HepG2 (cell line): ENCODE measurements at regions not wholly inside any gene's neighbourhood (a gene's known extent, or its start where the extent isn't known, plus 50 kb on each side); places are given as distances from the start of the nearest gene placed in this dataset.

Source experiments
- ATAC-seq: fragments of 200-7000 bp; cut with Tn5 transposase; 3 replicates; pipeline ENCODE4 v1.9.1; 2020; ENCODE audit warnings: mild to moderate bottlenecking, moderate library complexity
- BruUV-seq: library from RNA; stranded (reverse); fragments of 400-500 nt; replicated peaks from 2 replicates; lab custom pipeline; 2021; lab: Mats Ljungman, UMichigan
- CTCF ChIA-PET: fragments of 300-600 bp; formaldehyde crosslinking; extraction: SDS; loops from one replicate; lab custom pipeline; 2021; ENCODE audit warnings: low total read pairs, inconsistent platforms, low intra/inter-chr PET ratio; lab: Yijun Ruan, JAX
- POLR2A ChIA-PET: fragments of 350-600 bp; sonication (Branson Sonifier 250); formaldehyde crosslinking; loops from one replicate; lab custom pipeline; 2020; ENCODE audit warnings: antibody characterized with exemption, inconsistent platforms; lab: Yijun Ruan, JAX
- DNase-seq: peaks from one replicate; pipeline ENCODE4 v3.0.0-alpha.2; 2015; ENCODE audit warnings: low spot score
- FAIRE-seq: peaks from 3 replicates; lab custom pipeline; 2011; peaks lifted over from hg19 to GRCh38; lab: Jason Lieb, UNC
- H2AFZ ChIP-seq: one replicate; pipeline ENCODE4 v1.6.1; 2011; ENCODE audit warnings: low read length, inconsistent platforms
- H3K27ac ChIP-seq: fragments of 300-600 bp; 3 replicates; pipeline ENCODE4 v1.8.0; 2011; ENCODE audit warnings: mixed run types, mild to moderate bottlenecking, mixed read lengths, low read length, inconsistent platforms; ENCODE audit not compliant: insufficient read depth; ENCODE audit errors: extremely low read length
- H3K27me3 ChIP-seq, 2 experiments: fragments of 200-600 bp in 1 of 2; 2 replicates in 1 of 2; 3 replicates in 1 of 2; pipeline versions ENCODE4 v1.6.0 to v1.8.0; 2011; ENCODE audit warnings: low read length in 2 of 2, mild to moderate bottlenecking in 2 of 2, moderate library complexity in 2 of 2, inconsistent platforms in 1 of 2; ENCODE audit not compliant: insufficient read depth in 2 of 2, control insufficient read depth in 1 of 2
- H3K36me3 ChIP-seq, 2 experiments: fragments of 200-600 bp in 1 of 2; replicated peaks in 1 of 2; 2 replicates in 1 of 2; 3 replicates in 1 of 2; pipeline versions ENCODE4 v1.5.1 to v1.8.0; 2011; ENCODE audit warnings: low read length in 2 of 2, inconsistent platforms in 1 of 2; ENCODE audit not compliant: insufficient read depth in 2 of 2, control insufficient read depth in 1 of 2
- H3K4me1 ChIP-seq: 2 replicates; pipeline ENCODE4 v1.5.1; 2012; ENCODE audit warnings: low read length, inconsistent platforms; ENCODE audit not compliant: insufficient read depth
- H3K4me2 ChIP-seq: 2 replicates; pipeline ENCODE4 v1.6.0; 2011; ENCODE audit warnings: low read depth, low read length, inconsistent platforms
- H3K4me3 ChIP-seq, 3 experiments: fragments of 200-600 bp in 1 of 3; sonication (generic), shearing (Covaris generic) in 1 of 3; replicated peaks in 1 of 3; 2 replicates each; pipeline ENCODE4 v1.5.1; 2011 to 2016; ENCODE audit warnings: low read length in 3 of 3, inconsistent platforms in 2 of 3, low read depth in 2 of 3, mild to moderate bottlenecking in 2 of 3, control low read depth in 1 of 3, mixed read lengths in 1 of 3; ENCODE audit not compliant: insufficient read depth in 1 of 3
- H3K79me2 ChIP-seq: one replicate; pipeline ENCODE4 v1.6.1; 2011; ENCODE audit warnings: low read length, inconsistent platforms; ENCODE audit not compliant: insufficient read depth
- H3K9ac ChIP-seq: 2 replicates; pipeline ENCODE4 v1.6.0; 2011; ENCODE audit warnings: mild to moderate bottlenecking, low read depth, low read length, inconsistent platforms; ENCODE audit not compliant: insufficient read depth
- H3K9me3 ChIP-seq: 2 replicates; pipeline ENCODE4 v1.5.1; 2012; ENCODE audit warnings: mild to moderate bottlenecking, low read length
- H4K20me1 ChIP-seq: 2 replicates; pipeline ENCODE4 v1.6.0; 2011; ENCODE audit warnings: inconsistent platforms, mild to moderate bottlenecking, low read length, moderate library complexity; ENCODE audit not compliant: insufficient read depth
- ARNTL ChIP-seq: sonication (generic); formaldehyde crosslinking; IDR thresholded peaks from 2 replicates; pipeline ENCODE4 v1.4.0; 2020; ENCODE audit warnings: mild to moderate bottlenecking, missing genetic modification reagents
- GATA4 ChIP-seq: sonication (generic); IDR thresholded peaks from 2 replicates; pipeline ENCODE4 v1.6.1; 2016; ENCODE audit warnings: antibody characterized with exemption, low read depth, borderline replicate concordance
- MAF1 ChIP-seq: sonication (generic); formaldehyde crosslinking; IDR thresholded peaks from 2 replicates; pipeline ENCODE4 v1.5.0; 2020; ENCODE audit warnings: missing genetic modification reagents, borderline replicate concordance
- MAFF ChIP-seq: IDR thresholded peaks from 2 replicates; pipeline ENCODE4 v1.6.1; 2011; ENCODE audit warnings: low read depth, low read length, improper control_type of control experiment
- MAFK ChIP-seq, 2 experiments: IDR thresholded peaks in 1 of 2; conservative IDR thresholded peaks in 1 of 2; 2 replicates each; pipeline ENCODE4 v1.6.1; 2011; ENCODE audit warnings: improper control_type of control experiment in 2 of 2, low read length in 2 of 2
- MED13 ChIP-seq: sonication (generic); formaldehyde crosslinking; IDR thresholded peaks from 2 replicates; pipeline ENCODE4 v1.5.0; 2020; ENCODE audit warnings: missing genetic modification reagents
- NR2F1 ChIP-seq, 2 experiments: fragments of 450-650 bp in 1 of 2; formaldehyde crosslinking in 1 of 2; IDR thresholded peaks; 2 replicates each; pipeline versions ENCODE4 v1.5.0 to v1.6.1; 2016 to 2020; ENCODE audit warnings: mild to moderate bottlenecking in 1 of 2, missing compliant biosample characterization in 1 of 2, missing genetic modification reagents in 1 of 2, moderate library complexity in 1 of 2
- RELA ChIP-seq: sonication (generic); formaldehyde crosslinking; IDR thresholded peaks from 2 replicates; pipeline ENCODE4 v1.4.0; 2020; ENCODE audit warnings: missing genetic modification reagents
- SAP130 ChIP-seq: IDR thresholded peaks from 2 replicates; pipeline ENCODE4 v1.6.1; 2016; ENCODE audit warnings: low read depth
- SNRNP70 ChIP-seq: fragments of 200-400 bp; formaldehyde crosslinking; IDR thresholded peaks from 2 replicates; pipeline ENCODE4 v1.6.1; 2017; ENCODE audit warnings: mild to moderate bottlenecking, low read depth, low read length, moderate library complexity
- ZNF501 ChIP-seq: sonication (generic); formaldehyde crosslinking; IDR thresholded peaks from 2 replicates; pipeline ENCODE4 v1.5.1; 2020; ENCODE audit warnings: mild to moderate bottlenecking, moderate library complexity, missing genetic modification reagents
- ZNF703 ChIP-seq: sonication (generic); formaldehyde crosslinking; IDR thresholded peaks from 2 replicates; pipeline ENCODE4 v1.5.1; 2020; ENCODE audit warnings: missing genetic modification reagents, mild to moderate bottlenecking, moderate library complexity, borderline replicate concordance
- ZNF777 ChIP-seq: sonication (generic); formaldehyde crosslinking; IDR thresholded peaks from 2 replicates; pipeline ENCODE4 v1.4.0; 2020; ENCODE audit warnings: missing genetic modification reagents
- WGBS: methylation state at CpG from one replicate; pipeline ENCODE4 v1.1.6; 2017; ENCODE audit warnings: low lambda C conversion rate; 5-methylcytosine and 5-hydroxymethylcytosine counted together
- in situ Hi-C: cut with HindIII; loops from 2 replicates; pipeline ENCODE4 v1.10.0; 2017; ENCODE audit warnings: low pct_unique_long_range_greater_than_20kb; ENCODE audit not compliant: extremely low pct_ligation_motif_present
- intact Hi-C: fragments of 100-400 bp; cut with micrococcal nuclease; formaldehyde crosslinking; loops from one replicate; pipeline ENCODE4 v1.10.0; 2022; ENCODE audit not compliant: unreplicated experiment
- TF ChIP-seq, protein P1 (sequence below): sonication (generic); formaldehyde crosslinking; IDR thresholded peaks from 2 replicates; pipeline ENCODE4 v1.4.0; 2020; ENCODE audit warnings: mild to moderate bottlenecking, missing genetic modification reagents

DNA sequence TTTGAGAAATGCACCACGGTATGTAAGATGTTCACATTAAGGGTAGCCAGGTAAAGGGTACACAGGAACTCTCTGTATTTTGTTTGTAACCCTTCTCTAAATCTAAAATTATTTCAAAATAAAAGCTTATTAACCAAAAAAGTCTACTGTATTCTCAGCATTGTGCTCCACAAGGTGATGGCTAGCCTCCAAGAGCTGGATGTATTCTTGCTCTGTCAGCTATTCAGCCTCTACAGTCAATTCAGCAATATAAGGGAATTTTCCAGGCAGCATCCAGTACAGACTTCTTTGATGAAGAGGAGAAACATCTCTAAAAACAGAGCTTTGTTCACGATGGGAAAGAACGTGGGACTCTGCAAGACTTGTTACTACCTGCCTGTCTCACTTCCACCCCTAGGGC is 63.5 kb upstream of the MAOA start:
- TF ChIP-seq MAFK (conservative IDR thresholded peaks at IDR 0.05 in 1 of 2, IDR thresholded peaks at IDR 0.05 in 1 of 2; ENCODE audit: low read length in 2 of 2) (0 out of 4 replicates have a peak, but pooled peaks of 1 of the 2 experiments have one; percentile 26), MAFF (0 out of 2 replicates have a peak, but pooled peaks have one; percentile 5), ZNF501 (CRISPR knock-in tag) (no peak)
- TF ChIP-seq, all 625 proteins: peak for 2
- Histone ChIP-seq H3K79me2 (no peaks in the 10 kb centered on the region), H3K27ac (no peak overlapping the region), H3K9ac (no peak overlapping the region), H3K4me3 (no peak overlapping the region), H3K36me3 (no peaks in the 10 kb centered on the region), H3K27me3 (no peaks in the 10 kb centered on the region), H3K9me3 (no peaks in the 10 kb centered on the region), H2AFZ (no peak overlapping the region), H3K4me1 (peaks cover 28% of the 10 kb centered on the region), H4K20me1 (no peaks in the 10 kb centered on the region), H3K4me2 (no peak overlapping the region)
- no peak for ATAC-seq
- no peak for DNase-seq
- ChIA-PET CTCF (no interaction called here), POLR2A (no interaction called here)
- BruUV-seq, result no TSS peak
- 71% methylated on average over 1 of the region's 3 CpGs for WGBS
- in situ Hi-C loops, result no loop called here
- intact Hi-C loops, result no loop called here
- FAIRE-seq, result no peak

DNA sequence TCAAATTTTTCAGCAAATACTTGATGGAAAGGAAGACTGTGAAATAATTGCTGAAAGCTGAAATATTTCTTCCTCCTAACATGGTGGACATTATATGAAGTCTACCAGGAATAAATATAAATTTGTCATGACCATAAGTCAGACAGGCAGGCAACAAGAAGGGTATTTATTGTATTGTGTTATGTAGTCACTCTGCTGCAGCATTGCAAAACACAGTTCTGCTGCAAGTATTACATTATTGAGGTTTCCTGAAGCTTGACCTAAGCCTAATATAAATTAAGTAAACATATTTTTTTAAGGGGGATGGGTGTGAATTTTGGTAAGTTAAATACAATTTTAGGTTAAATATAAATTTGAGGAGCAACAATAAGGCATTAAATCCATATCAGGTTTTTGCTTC is 60.2 kb upstream of the MAOA start:
- POLR2A ChIA-PET, result no interaction called here

More for the DNA sequence above, 60.2 kb upstream of the MAOA start:
- Histone ChIP-seq H4K20me1 (no peaks in the 10 kb centered on the region), H3K4me3 (no peak overlapping the region), H3K27ac (no peak overlapping the region), H3K9ac (no peak overlapping the region), H3K4me2 (no peak overlapping the region), H3K79me2 (no peaks in the 10 kb centered on the region), H3K27me3 (no peaks in the 10 kb centered on the region), H3K4me1 (peaks cover 8% of the 10 kb centered on the region; the same call in 1 of the 2 replicates), H3K36me3 (no peaks in the 10 kb centered on the region), H2AFZ (no peak overlapping the region), H3K9me3 (no peaks in the 10 kb centered on the region)
- in situ Hi-C loops (no loop called here), intact Hi-C loops (no loop called here)
- FAIRE-seq (no peak), ATAC-seq (no peak), DNase-seq (no peak)
- TF ChIP-seq, protein P1, sequence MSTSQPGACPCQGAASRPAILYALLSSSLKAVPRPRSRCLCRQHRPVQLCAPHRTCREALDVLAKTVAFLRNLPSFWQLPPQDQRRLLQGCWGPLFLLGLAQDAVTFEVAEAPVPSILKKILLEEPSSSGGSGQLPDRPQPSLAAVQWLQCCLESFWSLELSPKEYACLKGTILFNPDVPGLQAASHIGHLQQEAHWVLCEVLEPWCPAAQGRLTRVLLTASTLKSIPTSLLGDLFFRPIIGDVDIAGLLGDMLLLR, result no peak
- TF ChIP-seq MED13, result no peak
- no peak for TF ChIP-seq GATA4
- TF ChIP-seq ZNF777, result no peak
- TF ChIP-seq SNRNP70, result no peak
- no peak for TF ChIP-seq MAF1 (CRISPR knock-in tag)
- TF ChIP-seq ZNF703 (CRISPR knock-in tag), result no peak
- no peak for TF ChIP-seq NR2F1 (CRISPR knock-in tag; IDR thresholded peaks at IDR 0.05)
- no peak for TF ChIP-seq RELA
- no peak for TF ChIP-seq ARNTL
- TF ChIP-seq SAP130 (CRISPR knock-in tag), result no peak
- CTCF ChIA-PET, result no interaction called here
- no TSS peak for BruUV-seq
